B cell (primary cell): ENCODE measurements at regions not wholly inside any gene's neighbourhood (a gene's known extent, or its start where the extent isn't known, plus 50 kb on each side); places are given as distances from the start of the nearest gene placed in this dataset.

ENCODE experiments used
- ATAC-seq: fragments of 200-7000 bp; cut with Tn5 transposase; one replicate; pipeline ENCODE4 v1.10.0; 2021; ENCODE audit warnings: low read depth, mild to moderate bottlenecking, moderate number of reproducible peaks, moderate library complexity
- CTCF ChIA-PET: fragments of 350-600 bp; sonication (Branson Sonifier 250); formaldehyde crosslinking; loops from one replicate; lab custom pipeline; 2021; ENCODE audit warnings: antibody characterized with exemption, inconsistent platforms; lab: Charles Lee
- POLR2A ChIA-PET: fragments of 350-600 bp; sonication (Branson Sonifier 250); formaldehyde crosslinking; loops from one replicate; lab custom pipeline; 2021; ENCODE audit warnings: antibody characterized with exemption; lab: Charles Lee
- DNase-seq: peaks from one replicate; pipeline ENCODE4 v3.0.0; 2013
- H2AFZ ChIP-seq: 2 replicates; pipeline ENCODE4 v1.6.1; 2012; ENCODE audit warnings: mild to moderate bottlenecking, low read depth, low read length; ENCODE audit not compliant: insufficient read depth, poor library complexity, severe bottlenecking
- H3K27ac ChIP-seq, 2 donors: 1 replicate in 1 of 2; 2 replicates in 1 of 2; pipeline ENCODE4 v1.5.1; 2012 to 2013; ENCODE audit warnings: low read length in 2 of 2, mild to moderate bottlenecking in 2 of 2, moderate library complexity in 1 of 2
- H3K27me3 ChIP-seq, 4 experiments: fragments of 200-600 bp in 1 of 4; sonication (generic) in 1 of 4; replicated peaks in 1 of 4; 1 replicate in 2 of 4; 2 replicates in 2 of 4; pipeline versions ENCODE4 v1.6.1 to v1.7.0; 2013 to 2016; ENCODE audit warnings: low read length in 3 of 4, mild to moderate bottlenecking in 2 of 4, mixed read lengths in 1 of 4, moderate library complexity in 1 of 4; ENCODE audit not compliant: insufficient read depth in 4 of 4, control insufficient read depth in 3 of 4; ENCODE audit errors: control extremely low read depth in 1 of 4
- H3K36me3 ChIP-seq, 2 experiments: replicated peaks in 1 of 2; 1 replicate in 1 of 2; 2 replicates in 1 of 2; pipeline versions ENCODE4 v1.6.1 to v1.7.1; 2013; ENCODE audit warnings: low read length in 1 of 2; ENCODE audit not compliant: insufficient read depth in 2 of 2, control insufficient read depth in 1 of 2; ENCODE audit errors: control extremely low read depth in 1 of 2, extremely low read depth in 1 of 2
- H3K4me1 ChIP-seq, 2 donors: fragments of 200-600 bp in 1 of 2; sonication (generic) in 1 of 2; 1 replicate in 1 of 2; 2 replicates in 1 of 2; pipeline versions ENCODE4 v1.5.1 to v1.6.1; 2013 to 2017; ENCODE audit warnings: low read length in 2 of 2; ENCODE audit not compliant: control insufficient read depth in 2 of 2, insufficient read depth in 2 of 2
- H3K4me2 ChIP-seq: replicated peaks from 2 replicates; pipeline ENCODE3; 2012; ENCODE audit warnings: mild to moderate bottlenecking, low read depth, low read length; ENCODE audit not compliant: poor library complexity, severe bottlenecking
- H3K4me3 ChIP-seq, 5 experiments: fragments of 200-600 bp in 1 of 5; sonication (generic) in 1 of 5; 1 replicate in 3 of 5; 2 replicates in 2 of 5; pipeline versions ENCODE4 v1.5.1 to v1.7.0; 2011 to 2016; ENCODE audit warnings: low read length in 4 of 5, mild to moderate bottlenecking in 4 of 5, low read depth in 2 of 5, control low read depth in 1 of 5, moderate library complexity in 1 of 5; ENCODE audit not compliant: insufficient read depth in 1 of 5; ENCODE audit errors: control extremely low read depth in 1 of 5, extremely low read depth in 1 of 5
- H3K79me2 ChIP-seq: fragments of 200-600 bp; sonication (generic); one replicate; pipeline ENCODE4 v1.6.0; 2016; ENCODE audit warnings: low read length; ENCODE audit not compliant: control insufficient read depth, insufficient read depth
- H3K9ac ChIP-seq: fragments of 200-600 bp; sonication (generic); 2 replicates; pipeline ENCODE4 v1.6.1; 2017; ENCODE audit warnings: mild to moderate bottlenecking, low read length, moderate library complexity
- H3K9me3 ChIP-seq, 3 donors: one replicate each; pipeline versions ENCODE4 v1.6.1 to v1.7.1; 2013; ENCODE audit warnings: low read length in 2 of 3; ENCODE audit not compliant: control insufficient read depth in 2 of 3, insufficient read depth in 1 of 3; ENCODE audit errors: control extremely low read depth in 1 of 3
- H4K20me1 ChIP-seq: 2 replicates; pipeline ENCODE4 v1.6.0; 2012; ENCODE audit warnings: mild to moderate bottlenecking, low read length; ENCODE audit not compliant: insufficient read depth, control insufficient read depth, poor library complexity, severe bottlenecking
- H3K27ac Mint-ChIP-seq: one replicate; pipeline ENCODE4 v1.8.0; 2021; ENCODE audit warnings: mixed read lengths
- H3K27me3 Mint-ChIP-seq: one replicate; pipeline ENCODE4 v1.8.0; 2021; ENCODE audit warnings: mixed read lengths
- H3K4me1 Mint-ChIP-seq: one replicate; pipeline ENCODE4 v1.8.0; 2021; ENCODE audit warnings: mixed read lengths
- H3K4me3 Mint-ChIP-seq: one replicate; pipeline ENCODE4 v1.8.0; 2021; ENCODE audit warnings: mixed read lengths
- H3K9me3 Mint-ChIP-seq: one replicate; pipeline ENCODE4 v1.8.0; 2022; ENCODE audit warnings: mixed read lengths; ENCODE audit not compliant: insufficient read depth
- EZH2 ChIP-seq: IDR thresholded peaks from 2 replicates; pipeline ENCODE4 v1.6.1; 2012; ENCODE audit warnings: borderline replicate concordance, low read depth, mild to moderate bottlenecking, moderate library complexity, low read length; ENCODE audit not compliant: insufficient read depth, poor library complexity, severe bottlenecking
- WGBS: methylation state at CpG from one replicate; pipeline ENCODE4 v1.1.5; 2013; ENCODE audit warnings: missing lambda C conversion rate; ENCODE audit not compliant: insufficient coverage; 5-methylcytosine and 5-hydroxymethylcytosine counted together
- intact Hi-C: fragments of 100-400 bp; cut with micrococcal nuclease; formaldehyde crosslinking; loops from one replicate; pipeline ENCODE4 v1.10.0; 2022
- TF ChIP-seq, protein P1 (sequence below): fragments of 200-600 bp; IDR thresholded peaks from one replicate; pipeline ENCODE4 v1.8.0; 2022; ENCODE audit warnings: antibody characterized with exemption, mild to moderate bottlenecking

DNA sequence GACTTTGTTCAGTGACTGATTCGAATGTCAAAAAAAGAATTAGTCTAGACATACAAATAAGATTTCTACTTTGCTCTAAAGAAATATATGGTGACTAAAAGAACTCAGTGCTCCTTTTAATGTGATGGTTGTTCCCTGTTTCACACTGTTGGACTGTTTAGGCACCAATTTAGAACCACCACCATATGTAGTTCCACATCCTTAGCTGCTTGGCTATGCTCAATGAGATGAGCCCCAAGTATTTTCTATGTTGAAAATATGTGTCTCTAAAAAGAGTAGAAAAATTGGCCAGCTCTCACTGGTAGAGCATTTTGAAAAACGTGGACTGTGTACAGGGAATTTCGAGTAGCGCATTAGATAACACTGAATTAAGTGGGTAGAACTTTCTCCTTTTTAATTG lies 167.3 kb downstream of the GOLIM4 start:
- Histone ChIP-seq H2AFZ (no peak overlapping the region), H3K4me1 (no peaks in the 10 kb centered on the region), H3K79me2 (no peaks in the 10 kb centered on the region), H3K36me3 (no peaks in the 10 kb centered on the region), H3K4me3 (no peak overlapping the region), H3K4me2 (no peak overlapping the region), H3K27ac (no peak overlapping the region), H3K27me3 (no peaks in the 10 kb centered on the region), H3K9ac (no peak overlapping the region), H4K20me1 (no peaks in the 10 kb centered on the region), H3K9me3 (no peaks in the 10 kb centered on the region)
- H3K4me3 Mint-ChIP-seq, result no peak overlapping the region
- no peak overlapping the region for H3K27ac Mint-ChIP-seq
- H3K9me3 Mint-ChIP-seq, result no peaks in the 10 kb centered on the region
- 33% methylated on average over 1 of the region's 4 CpGs for WGBS
- H3K4me1 Mint-ChIP-seq, result no peaks in the 10 kb centered on the region
- ATAC-seq, result no peak
- POLR2A ChIA-PET, result no interaction called here
- no peaks in the 10 kb centered on the region for H3K27me3 Mint-ChIP-seq
- CTCF ChIA-PET, result no interaction called here
- DNase-seq, result no peak
- intact Hi-C loops, result no loop called here
- no peak for TF ChIP-seq EZH2
- TF ChIP-seq, protein P1, sequence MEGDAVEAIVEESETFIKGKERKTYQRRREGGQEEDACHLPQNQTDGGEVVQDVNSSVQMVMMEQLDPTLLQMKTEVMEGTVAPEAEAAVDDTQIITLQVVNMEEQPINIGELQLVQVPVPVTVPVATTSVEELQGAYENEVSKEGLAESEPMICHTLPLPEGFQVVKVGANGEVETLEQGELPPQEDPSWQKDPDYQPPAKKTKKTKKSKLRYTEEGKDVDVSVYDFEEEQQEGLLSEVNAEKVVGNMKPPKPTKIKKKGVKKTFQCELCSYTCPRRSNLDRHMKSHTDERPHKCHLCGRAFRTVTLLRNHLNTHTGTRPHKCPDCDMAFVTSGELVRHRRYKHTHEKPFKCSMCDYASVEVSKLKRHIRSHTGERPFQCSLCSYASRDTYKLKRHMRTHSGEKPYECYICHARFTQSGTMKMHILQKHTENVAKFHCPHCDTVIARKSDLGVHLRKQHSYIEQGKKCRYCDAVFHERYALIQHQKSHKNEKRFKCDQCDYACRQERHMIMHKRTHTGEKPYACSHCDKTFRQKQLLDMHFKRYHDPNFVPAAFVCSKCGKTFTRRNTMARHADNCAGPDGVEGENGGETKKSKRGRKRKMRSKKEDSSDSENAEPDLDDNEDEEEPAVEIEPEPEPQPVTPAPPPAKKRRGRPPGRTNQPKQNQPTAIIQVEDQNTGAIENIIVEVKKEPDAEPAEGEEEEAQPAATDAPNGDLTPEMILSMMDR, result no peak

DNA sequence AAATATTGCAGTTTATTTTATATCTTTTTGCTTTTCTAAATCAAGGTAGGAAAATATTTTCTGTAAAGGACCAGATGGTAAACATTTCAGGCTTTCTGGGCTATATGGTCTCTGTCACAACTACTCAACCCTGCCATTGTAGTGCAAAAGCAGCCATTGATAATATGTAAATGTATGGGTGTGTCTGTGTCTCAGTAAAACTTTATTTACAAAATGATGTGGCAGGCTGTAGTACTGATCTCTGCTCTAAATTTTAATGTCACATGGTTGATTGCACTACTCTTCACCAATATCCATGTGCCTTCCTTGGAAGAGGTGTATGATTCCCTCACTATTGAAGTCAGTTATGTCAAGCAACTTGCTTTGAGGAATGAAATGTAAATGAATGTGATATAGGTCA lies 175.0 kb downstream of the GOLIM4 start:
- no peaks in the 10 kb centered on the region for H3K4me1 Mint-ChIP-seq
- H3K4me3 Mint-ChIP-seq, result no peak overlapping the region
- no peaks in the 10 kb centered on the region for H3K79me2 ChIP-seq
- no peak overlapping the region for H3K4me3 ChIP-seq
- no peaks in the 10 kb centered on the region for H3K27me3 Mint-ChIP-seq
- H3K9me3 ChIP-seq, result no peaks in the 10 kb centered on the region
- TF ChIP-seq, protein P1, result no peak
- no peak for TF ChIP-seq EZH2
- H3K36me3 ChIP-seq, result no peaks in the 10 kb centered on the region
- DNase-seq, result no peak
- no peak overlapping the region for H3K27ac Mint-ChIP-seq
- H3K27ac ChIP-seq, result no peak overlapping the region
- H3K4me2 ChIP-seq, result no peak overlapping the region
- intact Hi-C loops, result no loop called here
- no peak overlapping the region for H2AFZ ChIP-seq
- no peaks in the 10 kb centered on the region for H4K20me1 ChIP-seq
- H3K9ac ChIP-seq, result no peak overlapping the region
- H3K9me3 Mint-ChIP-seq, result no peaks in the 10 kb centered on the region
- CTCF ChIA-PET, result no interaction called here
- H3K4me1 ChIP-seq, result no peaks in the 10 kb centered on the region
- ATAC-seq, result no peak
- no peaks in the 10 kb centered on the region for H3K27me3 ChIP-seq
- POLR2A ChIA-PET, result no interaction called here
